Activated CD4-positive, alpha-beta T cell treated with anti-CD3 and anti-CD28 coated beads, Interleukin-2, amount 10 ng/mL, durations not matched to agents 24 days and 14 days (primary cell): ENCODE measurements at regions not wholly inside any gene's neighbourhood (a gene's known extent, or its start where the extent isn't known, plus 50 kb on each side); places are given as distances from the start of the nearest gene placed in this dataset.
"Not testable (repeated sequence)": the region's sequence is repeated elsewhere in the genome, so short reads cannot be mapped to it uniquely, and the experiment has no call there.

ENCODE experiments used
- DNase-seq: peaks from one replicate; pipeline ENCODE4 v3.0.0; 2022
- H3K27ac Mint-ChIP-seq: one replicate; pipeline ENCODE4 v1.8.0; 2022; ENCODE audit warnings: mild to moderate bottlenecking, mixed read lengths
- H3K27me3 Mint-ChIP-seq: one replicate; pipeline ENCODE4 v1.8.0; 2022; ENCODE audit warnings: mixed read lengths
- H3K36me3 Mint-ChIP-seq: one replicate; pipeline ENCODE4 v1.8.0; 2022; ENCODE audit warnings: low read depth, mild to moderate bottlenecking, mixed read lengths
- H3K4me1 Mint-ChIP-seq: one replicate; pipeline ENCODE4 v1.8.0; 2021; ENCODE audit warnings: mixed read lengths
- H3K4me3 Mint-ChIP-seq: one replicate; pipeline ENCODE4 v1.8.0; 2022; ENCODE audit warnings: mild to moderate bottlenecking, moderate library complexity, mixed read lengths
- H3K9me3 Mint-ChIP-seq: one replicate; pipeline ENCODE4 v1.8.0; 2021; ENCODE audit warnings: mixed read lengths
- intact Hi-C: fragments of 100-400 bp; cut with micrococcal nuclease; formaldehyde crosslinking; loops from one replicate; pipeline ENCODE4 v1.15.1; 2023

DNA sequence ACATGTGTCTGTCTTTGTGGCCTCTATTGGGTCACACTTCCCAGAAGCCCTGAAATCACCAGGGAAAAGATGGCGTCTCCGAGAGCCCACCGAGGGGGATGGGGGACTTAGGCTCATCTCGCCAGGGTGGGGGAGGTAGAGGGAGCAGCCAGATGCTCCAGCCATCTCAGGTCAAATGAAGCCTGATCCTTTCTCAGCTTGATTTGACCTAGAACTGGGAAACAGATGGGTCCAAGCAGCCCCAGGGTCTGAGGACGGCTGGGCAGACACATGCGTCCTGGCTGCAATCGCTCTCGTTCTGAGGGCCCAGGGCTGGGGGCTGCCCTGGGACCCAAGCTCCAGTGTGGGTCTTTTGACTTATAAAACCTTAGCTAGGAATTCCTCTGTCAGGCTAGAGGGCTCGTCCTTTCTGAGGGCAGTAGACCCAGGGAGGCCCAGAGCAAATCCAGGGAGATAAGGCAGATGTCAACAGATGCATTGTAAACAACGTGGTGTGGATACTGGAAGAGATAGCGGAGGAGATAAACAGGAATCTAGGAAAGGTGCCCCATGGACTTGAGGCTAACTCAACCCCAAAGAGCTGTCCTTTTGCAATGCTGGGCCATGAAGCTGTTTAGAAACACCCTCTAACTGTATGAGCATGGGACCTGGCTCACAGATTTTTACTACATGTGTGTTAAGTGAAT lies 127.7 kb downstream of the MYCN start:
- intact Hi-C loops, result no loop called here
- peaks cover 9% of the 10 kb centered on the region for H3K9me3 Mint-ChIP-seq
- H3K36me3 Mint-ChIP-seq, result no peaks in the 10 kb centered on the region
- H3K4me3 Mint-ChIP-seq, result no peak overlapping the region
- H3K27me3 Mint-ChIP-seq, result no peaks in the 10 kb centered on the region
- no peak for DNase-seq
- H3K27ac Mint-ChIP-seq, result no peak overlapping the region
- H3K4me1 Mint-ChIP-seq, result no peaks in the 10 kb centered on the region

DNA sequence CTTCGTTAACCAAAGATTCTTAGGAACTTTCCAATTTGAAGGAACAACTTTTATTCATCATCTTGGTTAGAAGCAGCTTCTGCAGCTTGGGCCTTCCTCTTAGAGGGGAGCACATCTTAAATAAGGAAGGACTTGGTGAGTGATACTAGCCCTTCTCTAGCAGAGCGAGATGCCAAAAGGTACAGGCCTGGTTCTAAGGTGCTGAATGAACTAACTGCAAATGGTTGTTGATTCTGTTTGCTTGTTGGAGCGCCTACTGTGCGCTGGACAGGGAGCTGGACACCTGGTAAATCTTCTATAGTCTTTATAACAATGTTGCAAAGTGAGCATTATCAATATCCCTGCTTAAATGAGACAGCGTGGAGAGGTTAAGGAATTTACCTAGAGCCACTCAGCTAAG lies 127.1 kb downstream of the MYCN start:
- Mint-ChIP-seq H3K36me3 (no peaks in the 10 kb centered on the region), H3K4me3 (no peak overlapping the region), H3K4me1 (no peaks in the 10 kb centered on the region), H3K27ac (no peak overlapping the region), H3K9me3 (peaks cover 9% of the 10 kb centered on the region), H3K27me3 (no peaks in the 10 kb centered on the region)
- DNase-seq, result no peak
- intact Hi-C loops, result no loop called here

DNA sequence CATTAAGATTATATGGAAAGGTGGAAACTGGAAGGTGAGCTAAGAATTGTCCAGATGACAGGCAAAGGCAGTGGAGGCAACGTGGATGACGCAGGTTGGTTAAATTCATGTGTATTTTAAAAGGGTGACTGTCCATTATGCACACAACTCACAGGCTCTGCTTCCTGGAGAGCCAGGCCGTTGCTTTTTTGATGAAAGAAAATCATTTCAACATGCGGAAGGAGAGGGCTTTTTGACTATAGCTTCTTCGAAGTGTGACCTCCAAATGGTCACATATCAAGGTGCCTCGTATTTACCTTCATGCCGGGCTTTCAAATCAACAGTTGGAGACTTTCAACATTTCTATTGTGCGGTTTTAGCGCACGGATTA lies 126.7 kb downstream of the MYCN start:
- Mint-ChIP-seq H3K27ac (no peak overlapping the region), H3K9me3 (peaks cover 12% of the 10 kb centered on the region), H3K27me3 (no peaks in the 10 kb centered on the region), H3K4me3 (no peak overlapping the region), H3K4me1 (no peaks in the 10 kb centered on the region), H3K36me3 (no peaks in the 10 kb centered on the region)
- intact Hi-C loops, result no loop called here
- DNase-seq, result no peak

DNA sequence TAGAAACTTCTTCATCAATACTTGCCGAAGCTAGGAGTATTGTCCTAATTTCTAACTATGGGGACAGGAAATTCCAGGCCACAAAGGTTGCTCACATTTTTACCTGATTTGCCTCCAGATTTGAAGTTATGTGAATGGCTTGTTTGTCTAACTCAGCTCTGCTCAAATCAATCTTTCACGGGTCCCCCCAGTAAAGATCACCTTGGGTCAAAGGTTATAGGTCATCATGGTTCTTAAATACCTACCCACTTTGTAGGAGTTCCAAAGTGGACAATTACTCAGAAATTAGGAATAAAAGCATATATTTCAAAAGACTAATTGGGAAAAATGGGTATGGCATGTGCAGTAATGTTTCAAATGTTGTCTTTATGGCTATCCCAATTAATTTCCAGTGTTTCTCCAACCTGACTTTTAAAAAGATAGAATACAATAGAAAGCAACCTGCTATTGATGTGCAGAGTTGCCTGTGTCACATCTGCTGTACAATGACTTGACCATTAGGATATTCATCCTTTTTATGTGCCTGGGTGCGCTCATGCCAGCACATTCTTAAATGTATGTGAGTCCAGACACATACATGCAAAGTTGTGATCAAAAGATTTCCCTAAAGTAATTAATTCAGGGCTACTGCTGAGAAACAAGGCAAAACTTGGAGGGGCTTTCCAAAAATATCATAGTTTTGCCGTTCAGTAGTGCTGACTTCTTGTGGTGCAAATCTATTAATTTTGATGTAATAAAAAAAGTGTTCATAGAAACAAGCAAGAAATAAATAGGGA lies 126.1 kb downstream of the MYCN start:
- Mint-ChIP-seq H3K4me3 (no peak overlapping the region), H3K27ac (no peak overlapping the region), H3K4me1 (no peaks in the 10 kb centered on the region), H3K27me3 (no peaks in the 10 kb centered on the region), H3K36me3 (no peaks in the 10 kb centered on the region), H3K9me3 (peaks cover 15% of the 10 kb centered on the region)
- DNase-seq, result no peak
- intact Hi-C loops, result no loop called here

DNA sequence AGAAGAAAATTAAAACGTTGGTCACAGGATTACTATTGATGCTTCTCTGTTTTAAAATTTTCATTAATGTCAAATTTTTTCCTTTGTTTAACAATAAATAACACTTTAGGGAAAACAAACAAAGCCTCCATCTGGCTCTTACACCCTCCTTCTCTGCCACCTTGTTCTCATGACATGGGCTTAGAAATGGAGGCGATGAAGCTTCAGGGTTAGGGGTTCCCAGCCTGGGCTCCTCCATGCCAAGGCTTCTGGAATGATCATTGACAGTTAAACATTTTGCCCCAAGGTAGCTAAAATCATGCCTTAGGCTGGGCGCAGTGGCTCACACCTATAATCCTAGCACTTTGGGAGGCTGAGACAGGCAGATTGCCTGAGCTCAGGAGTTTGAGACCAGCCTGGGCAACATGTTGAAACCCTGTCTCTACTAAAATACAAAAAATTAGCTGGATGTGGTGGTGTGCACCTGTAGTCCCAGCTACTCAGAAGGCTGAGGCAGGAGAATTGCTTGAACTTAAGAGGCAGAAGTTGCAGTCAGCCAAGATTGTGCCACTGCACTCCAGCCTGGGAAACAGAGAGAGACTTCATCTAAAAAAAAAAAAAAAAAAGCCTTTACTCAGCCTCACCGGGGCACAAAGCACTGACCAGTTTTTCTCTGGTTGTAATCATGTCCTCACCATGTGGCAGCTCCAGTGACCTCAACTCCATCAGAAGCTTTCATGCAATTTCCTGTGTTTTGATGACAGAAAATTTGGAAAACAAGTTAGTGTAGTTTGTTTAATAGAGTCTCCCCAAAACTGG lies 125.1 kb downstream of the MYCN start:
- H3K9me3 Mint-ChIP-seq, result peaks cover 15% of the 10 kb centered on the region
- H3K36me3 Mint-ChIP-seq, DNase-seq, H3K4me1 Mint-ChIP-seq, intact Hi-C loops, H3K4me3 Mint-ChIP-seq, H3K27me3 Mint-ChIP-seq, H3K27ac Mint-ChIP-seq: not testable (repeated sequence)

DNA sequence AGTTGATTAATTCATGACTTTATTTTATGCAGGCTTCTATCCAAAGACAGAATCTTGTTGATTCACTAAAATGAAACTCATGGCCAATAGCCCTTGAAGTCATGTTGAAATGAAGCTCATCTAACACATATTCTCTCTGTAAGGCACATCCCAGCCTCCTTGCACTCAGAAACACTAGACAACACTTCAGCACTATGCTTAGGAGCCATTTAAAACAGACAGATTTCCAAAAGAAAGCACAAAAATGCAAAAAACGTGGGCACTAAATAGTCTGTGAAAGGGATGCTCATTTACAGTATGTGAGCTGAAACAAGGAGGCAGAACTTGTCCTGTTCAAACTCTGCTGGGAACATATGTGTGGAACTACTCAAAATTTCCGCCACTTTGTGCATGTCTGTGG lies 124.4 kb downstream of the MYCN start:
- no peaks in the 10 kb centered on the region for H3K4me1 Mint-ChIP-seq
- peaks cover 15% of the 10 kb centered on the region for H3K9me3 Mint-ChIP-seq
- H3K27ac Mint-ChIP-seq, result no peak overlapping the region
- no peak for DNase-seq
- no peak overlapping the region for H3K4me3 Mint-ChIP-seq
- H3K27me3 Mint-ChIP-seq, result no peaks in the 10 kb centered on the region
- no peaks in the 10 kb centered on the region for H3K36me3 Mint-ChIP-seq
- intact Hi-C loops, result no loop called here

DNA sequence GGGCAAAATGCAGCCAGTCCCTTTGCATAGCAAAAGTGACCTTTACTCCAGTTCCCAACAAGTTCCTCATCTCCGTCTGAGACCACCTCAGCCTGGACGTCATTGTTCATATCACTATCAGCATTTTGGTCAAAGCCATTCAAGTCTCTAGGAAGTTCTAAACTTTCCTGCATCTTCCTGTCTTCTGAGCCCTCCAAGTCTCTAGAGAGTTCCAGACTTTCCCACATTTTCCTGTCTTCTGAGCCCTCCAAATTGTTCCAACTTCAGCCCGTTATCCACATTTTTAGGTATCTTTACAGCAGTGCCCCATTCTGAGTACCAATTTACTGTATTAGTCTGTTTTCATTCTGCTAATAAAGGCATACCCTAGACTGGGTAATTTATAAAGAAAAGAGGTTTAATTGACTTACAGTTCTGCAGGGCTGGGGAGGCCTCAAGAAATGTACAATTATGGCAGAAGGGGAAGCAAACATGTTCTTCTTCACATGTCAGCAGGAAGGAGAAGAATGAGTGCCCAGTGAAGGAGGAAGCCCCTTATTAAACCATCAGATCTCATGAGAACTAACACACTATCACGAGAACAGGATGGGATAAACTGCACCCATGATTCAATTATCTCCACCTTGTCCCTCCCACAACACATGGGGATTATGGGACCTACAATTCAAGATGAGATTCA lies 123.7 kb downstream of the MYCN start:
- no peaks in the 10 kb centered on the region for H3K27me3 Mint-ChIP-seq
- DNase-seq, result no peak
- intact Hi-C loops, result no loop called here
- H3K9me3 Mint-ChIP-seq, result peaks cover 15% of the 10 kb centered on the region
- no peak overlapping the region for H3K4me3 Mint-ChIP-seq
- no peaks in the 10 kb centered on the region for H3K4me1 Mint-ChIP-seq
- H3K27ac Mint-ChIP-seq, result no peak overlapping the region
- no peaks in the 10 kb centered on the region for H3K36me3 Mint-ChIP-seq

GRCh38 chr2:16063251-16063850 lies 123.0 kb downstream of the MYCN start:
- H3K36me3 Mint-ChIP-seq, result no peaks in the 10 kb centered on the region
- DNase-seq, result no peak
- no peak overlapping the region for H3K4me3 Mint-ChIP-seq
- H3K9me3 Mint-ChIP-seq, result peaks cover 15% of the 10 kb centered on the region
- H3K27ac Mint-ChIP-seq, result no peak overlapping the region
- intact Hi-C loops, result no loop called here
- no peaks in the 10 kb centered on the region for H3K27me3 Mint-ChIP-seq
- H3K4me1 Mint-ChIP-seq, result no peaks in the 10 kb centered on the region

DNA sequence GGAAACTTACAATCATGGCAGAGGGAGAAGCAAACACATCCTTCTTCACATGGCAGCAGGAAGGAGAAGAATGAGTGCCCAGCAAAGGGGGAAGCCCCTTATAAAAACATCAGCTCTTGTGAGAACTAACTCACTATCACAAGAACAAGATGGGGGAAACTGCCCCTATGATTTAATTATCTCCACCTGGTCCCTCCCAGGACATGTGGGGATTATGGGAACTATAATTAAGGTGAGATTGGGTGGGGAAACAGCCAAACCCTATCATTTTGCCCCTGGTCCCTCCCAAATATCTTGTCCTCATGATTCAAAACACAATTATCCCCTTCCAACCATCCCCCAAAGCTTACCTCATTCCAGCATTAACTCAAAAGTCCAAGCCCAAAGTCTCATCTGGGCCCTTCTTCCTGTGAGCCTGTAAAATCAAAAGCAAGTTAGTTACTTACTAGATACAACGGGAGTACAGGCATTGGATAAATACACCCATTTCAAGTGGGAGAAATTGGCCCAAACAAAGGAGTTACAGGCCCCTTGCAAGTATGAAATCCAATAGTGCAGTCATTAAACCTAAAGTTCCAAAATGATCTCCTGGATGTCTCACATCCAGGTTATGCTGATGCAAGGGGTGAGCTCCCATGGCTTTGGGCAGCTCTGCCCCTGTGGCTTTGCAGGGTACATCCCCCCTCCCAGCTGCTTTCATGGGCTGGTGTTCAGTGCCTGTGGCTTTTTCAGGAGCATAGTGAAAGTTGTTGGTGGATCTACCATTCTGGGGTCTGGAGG lies 122.3 kb downstream of the MYCN start:
- no peak overlapping the region for H3K4me3 Mint-ChIP-seq
- H3K4me1 Mint-ChIP-seq, result no peaks in the 10 kb centered on the region
- H3K9me3 Mint-ChIP-seq, result peaks cover 15% of the 10 kb centered on the region
- no peak overlapping the region for H3K27ac Mint-ChIP-seq
- intact Hi-C loops, result no loop called here
- no peaks in the 10 kb centered on the region for H3K36me3 Mint-ChIP-seq
- H3K27me3 Mint-ChIP-seq, result no peaks in the 10 kb centered on the region
- no peak for DNase-seq

DNA sequence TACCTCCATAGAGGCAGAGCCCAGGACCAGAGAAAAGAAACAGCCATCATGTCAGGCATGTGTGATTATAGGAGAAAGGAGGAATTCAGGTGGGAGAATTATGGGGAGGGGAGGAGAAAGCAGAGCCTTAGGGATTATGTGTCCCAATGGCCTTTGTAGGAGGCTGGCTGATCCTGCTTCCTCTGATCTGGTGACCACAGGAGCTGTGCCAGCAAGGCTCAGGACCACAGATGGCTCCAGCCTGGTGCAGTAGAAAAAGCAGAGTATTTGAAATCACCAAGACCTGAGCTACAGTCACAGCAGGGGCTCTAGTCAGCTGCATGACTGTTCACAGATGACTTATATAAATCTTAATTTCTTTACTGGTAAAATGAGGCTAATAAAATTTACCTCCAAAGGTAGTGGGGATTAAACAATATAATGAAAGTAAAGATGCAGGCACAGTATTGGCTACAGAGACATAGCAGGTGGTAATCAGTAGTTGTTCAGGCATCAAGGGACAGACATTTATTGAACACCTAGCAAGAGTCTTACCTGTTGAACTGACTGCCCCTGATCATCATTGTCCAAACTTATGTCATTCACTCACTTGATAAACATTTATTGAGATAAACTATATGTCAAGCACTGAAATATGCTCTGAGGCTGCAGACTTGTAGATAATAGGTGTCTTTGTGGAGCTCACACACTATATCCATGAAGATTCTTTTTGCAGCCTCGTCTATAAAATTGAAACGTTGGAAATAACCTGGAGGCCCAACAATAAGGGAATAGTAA lies 121.3 kb downstream of the MYCN start:
- no peak for DNase-seq
- intact Hi-C loops, result no loop called here
- Mint-ChIP-seq H3K27me3 (no peaks in the 10 kb centered on the region), H3K36me3 (no peaks in the 10 kb centered on the region), H3K4me1 (no peaks in the 10 kb centered on the region), H3K27ac (no peak overlapping the region), H3K4me3 (no peak overlapping the region), H3K9me3 (peaks cover 15% of the 10 kb centered on the region)

DNA sequence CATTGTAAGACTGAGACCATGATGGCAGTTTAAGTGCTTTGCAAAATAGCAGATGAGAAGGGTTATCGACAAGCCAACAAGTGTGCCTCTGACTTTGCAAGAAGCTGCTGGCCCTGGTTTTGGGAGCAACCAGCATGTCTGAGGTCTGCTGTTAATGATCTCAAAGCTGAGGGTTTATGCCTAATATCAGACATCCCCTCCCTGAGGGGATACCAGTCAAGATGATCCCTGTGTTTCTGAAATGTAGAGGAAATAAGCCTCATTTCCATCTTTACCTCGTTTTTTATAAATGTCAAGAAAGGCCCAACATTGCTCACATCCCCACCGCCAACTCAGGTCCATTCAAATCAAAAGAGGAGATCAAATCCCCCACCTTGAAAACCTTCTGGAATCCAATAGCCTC lies 120.6 kb downstream of the MYCN start:
- Mint-ChIP-seq H3K9me3 (peaks cover 15% of the 10 kb centered on the region), H3K36me3 (no peaks in the 10 kb centered on the region)

DNA sequence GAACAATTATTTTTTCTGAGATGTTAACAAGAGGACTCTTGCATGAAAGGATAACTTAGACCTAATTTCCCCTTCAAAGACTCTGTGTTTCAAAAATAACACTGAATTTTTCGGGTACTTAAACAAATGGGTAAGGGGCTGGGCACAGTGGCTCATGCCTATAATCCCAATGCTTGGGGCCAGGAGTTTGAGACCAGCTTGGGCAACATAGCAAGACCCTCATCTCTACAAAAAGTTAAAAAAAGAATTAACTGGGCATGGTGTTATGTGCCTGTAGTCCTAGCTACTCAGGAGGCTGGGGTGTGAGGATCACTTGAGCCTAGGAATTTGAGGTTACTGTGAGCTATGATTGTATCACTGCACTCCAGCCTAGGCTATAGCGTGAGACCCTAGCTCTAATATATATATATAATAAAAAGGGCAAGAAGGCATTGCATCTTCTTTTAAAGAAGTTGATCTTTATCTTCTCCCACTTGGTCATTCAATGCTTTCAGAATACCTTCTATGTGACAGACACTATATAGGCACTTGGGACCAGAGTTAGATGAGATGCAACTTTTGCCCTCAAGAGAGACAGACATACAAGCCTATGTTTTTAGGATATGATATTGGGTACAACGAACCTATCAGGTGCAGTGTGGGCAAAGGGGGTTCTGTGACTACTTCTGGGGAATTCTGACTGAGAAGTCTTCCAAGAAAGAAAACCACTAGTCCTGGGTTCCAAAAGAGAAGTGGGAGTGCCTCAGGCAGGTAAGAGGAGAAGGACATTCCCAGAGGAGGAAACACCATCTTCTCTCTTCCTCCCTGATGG lies 120.0 kb downstream of the MYCN start:
- H3K36me3 Mint-ChIP-seq, result no peaks in the 10 kb centered on the region
- intact Hi-C loops, result no loop called here
- H3K9me3 Mint-ChIP-seq, result peaks cover 15% of the 10 kb centered on the region
- H3K4me1 Mint-ChIP-seq, result no peaks in the 10 kb centered on the region
- H3K4me3 Mint-ChIP-seq, result no peak overlapping the region
- H3K27me3 Mint-ChIP-seq, result no peaks in the 10 kb centered on the region
- no peak overlapping the region for H3K27ac Mint-ChIP-seq
- DNase-seq, result no peak

More for the DNA sequence above, 120.6 kb downstream of the MYCN start:
- no peak for DNase-seq
- no peak overlapping the region for H3K27ac Mint-ChIP-seq
- no peak overlapping the region for H3K4me3 Mint-ChIP-seq
- H3K27me3 Mint-ChIP-seq, result no peaks in the 10 kb centered on the region
- intact Hi-C loops, result no loop called here
- H3K4me1 Mint-ChIP-seq, result no peaks in the 10 kb centered on the region
